ENCODE measurements at regions not wholly inside any gene's neighbourhood (a gene's known extent, or its start where the extent isn't known, plus 50 kb on each side); places are given as distances from the start of the nearest gene placed in this dataset.
A peak's percentile ranks its signal among the peaks of the same experiment; 100 is the strongest.

DNA sequence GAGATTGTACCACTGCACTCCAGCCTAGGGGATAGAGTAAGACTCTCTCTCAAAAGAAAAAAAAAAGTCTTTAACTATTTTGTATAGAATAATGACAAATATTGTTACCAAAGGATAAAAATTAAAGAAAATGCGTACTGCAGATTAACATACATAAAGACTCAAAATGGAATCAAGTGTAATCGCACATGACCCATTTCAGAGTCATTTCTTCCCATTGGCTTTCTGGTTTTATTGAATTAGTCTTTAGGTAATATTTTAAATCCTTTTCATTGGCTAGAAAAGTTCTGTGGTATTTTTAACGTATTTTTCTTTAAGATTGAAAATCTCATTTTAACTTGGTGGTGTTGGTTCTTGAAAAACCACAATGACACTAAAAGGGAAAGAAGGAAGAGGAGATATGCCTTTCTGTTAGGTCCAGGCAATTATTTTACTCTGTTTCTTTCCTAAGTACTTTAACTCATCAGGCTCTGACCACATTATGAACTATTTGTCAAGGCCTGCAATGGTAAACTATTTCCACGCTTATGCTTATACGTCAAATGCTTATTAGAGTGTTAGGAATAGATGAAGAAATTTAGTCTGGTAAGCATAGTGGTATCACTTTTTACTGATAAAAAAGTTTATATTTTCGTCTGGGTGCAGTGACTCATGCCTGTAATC is 52.3 kb downstream of the PLEKHG1 start:
- no peak for DNase-seq

DNA sequence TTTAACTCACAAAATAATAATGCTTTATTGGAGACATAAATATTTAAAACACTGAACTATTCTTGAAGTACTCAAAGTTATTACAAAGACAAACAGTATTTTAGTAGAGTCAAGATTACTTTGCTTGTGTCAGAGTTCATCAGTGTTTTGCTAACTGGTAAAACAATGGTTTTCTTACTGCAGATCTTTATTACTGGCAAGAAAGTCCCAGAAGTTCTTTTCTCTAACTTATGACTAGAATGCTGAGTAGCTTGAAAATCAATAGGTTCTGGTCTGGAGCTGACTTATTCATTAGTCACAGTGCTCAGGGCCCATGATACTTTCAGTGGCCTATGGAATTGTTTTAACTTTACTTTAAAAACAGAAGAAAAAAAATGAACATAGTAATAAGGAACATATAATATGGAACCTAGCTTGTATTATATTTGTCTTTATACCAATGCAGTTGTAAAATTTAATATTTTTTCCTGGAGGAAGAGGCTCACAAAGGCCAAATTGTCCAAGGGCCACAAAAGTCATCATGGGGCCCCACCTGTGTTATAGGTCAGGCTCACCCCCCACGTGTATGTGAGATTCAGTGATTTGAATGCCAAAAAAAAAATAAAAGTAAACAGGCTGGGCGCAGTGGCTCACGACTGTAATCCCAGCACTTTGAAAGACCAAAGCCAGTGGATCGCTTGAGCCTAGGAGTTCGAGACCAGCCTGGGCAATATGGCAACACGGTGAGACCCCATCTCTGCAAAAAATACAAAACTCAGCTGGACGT is 53.3 kb downstream of the PLEKHG1 start:
- no peak for DNase-seq

DNA sequence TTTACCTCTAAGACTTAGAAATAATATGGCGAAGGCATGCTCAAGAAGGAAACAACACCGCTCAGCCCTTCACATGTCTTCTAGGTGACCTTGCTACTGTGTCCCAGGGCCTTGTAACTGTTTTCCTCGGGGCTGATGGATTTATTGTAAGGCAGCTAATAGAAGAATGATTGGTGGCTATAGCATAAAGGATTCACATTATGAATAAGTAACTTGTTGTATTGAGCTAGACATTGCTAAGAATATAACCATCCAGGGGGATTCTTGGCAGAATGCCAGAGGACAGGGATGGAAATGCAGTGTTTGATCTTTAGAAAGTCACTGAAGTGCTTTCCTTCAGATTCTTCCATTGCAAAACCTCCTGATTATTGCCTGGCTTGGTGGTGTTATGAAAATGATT is 54.9 kb downstream of the PLEKHG1 start:
- DNase-seq: no peak

DNA sequence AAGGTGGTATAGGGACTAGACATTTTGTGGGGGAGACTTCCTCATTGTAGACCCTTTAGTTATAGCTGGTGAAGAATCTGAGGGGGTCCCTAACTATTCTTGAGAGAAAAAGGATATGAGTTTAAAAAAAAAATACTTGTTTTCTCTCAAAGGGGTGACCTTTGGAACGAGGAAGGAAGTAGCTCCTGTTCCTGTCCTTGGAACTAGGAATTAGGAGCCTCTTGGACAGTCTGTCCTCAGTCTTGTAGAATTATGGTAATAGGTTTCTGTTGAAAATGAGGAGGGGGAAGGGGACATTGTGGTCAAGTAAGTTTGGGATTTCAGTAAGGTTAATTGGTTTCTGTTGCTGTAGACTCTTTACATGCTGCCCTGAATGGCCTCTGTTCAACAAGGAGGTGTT is 56.5 kb downstream of the PLEKHG1 start:
- no peak for DNase-seq

DNA sequence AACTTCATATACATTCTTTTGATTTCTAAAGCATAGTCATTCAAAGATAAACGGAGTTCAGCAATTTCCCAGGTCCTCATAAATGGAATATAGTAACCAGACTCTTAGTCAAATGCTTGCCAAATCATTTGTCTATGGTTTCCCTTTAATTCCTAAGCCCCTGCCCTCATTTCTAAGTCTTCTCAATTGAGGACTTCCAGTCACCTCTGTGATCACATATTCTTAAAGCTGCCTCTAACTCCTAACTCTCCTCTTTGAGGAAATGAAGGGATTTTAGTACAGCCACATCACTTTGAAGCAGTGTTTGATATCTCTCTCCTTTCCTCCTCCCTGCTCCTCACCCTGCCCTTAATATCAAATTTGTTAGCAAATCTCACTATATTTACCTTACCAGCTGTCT is 58.7 kb downstream of the PLEKHG1 start:
- no peak for DNase-seq

DNA sequence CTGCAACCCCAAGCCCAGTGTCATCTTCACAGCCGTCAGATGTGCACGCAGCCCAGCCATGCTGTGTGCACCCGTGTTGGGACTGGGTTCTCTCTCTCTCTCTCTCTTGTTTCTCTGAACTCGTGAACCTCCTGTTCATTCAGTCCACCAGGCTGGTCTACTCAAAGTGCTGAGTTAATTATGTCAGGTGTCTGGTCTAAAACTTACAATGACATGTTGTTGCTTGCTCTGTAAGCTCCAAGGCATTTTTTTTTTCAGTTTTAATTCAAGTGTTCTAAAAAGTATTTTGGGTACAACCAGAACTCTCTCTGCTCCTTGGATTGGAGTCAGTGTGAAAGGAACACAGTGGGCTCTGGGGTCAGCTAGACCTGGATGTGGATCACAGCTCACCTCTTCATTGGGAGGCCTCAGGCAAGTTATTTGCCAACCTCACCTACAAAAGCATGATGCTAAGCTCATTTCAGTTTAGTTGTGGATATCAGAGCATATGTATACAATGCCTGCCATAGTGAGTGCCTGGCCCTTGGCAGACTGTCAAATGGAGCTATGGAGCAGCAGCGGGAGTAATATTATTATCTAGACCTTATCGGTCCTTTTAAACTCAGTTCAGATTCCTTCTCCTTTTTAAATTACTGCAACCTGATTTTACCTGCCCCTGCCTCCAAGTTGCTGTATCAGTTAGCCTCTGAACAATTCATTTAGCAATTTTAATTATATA is 59.5 kb downstream of the PLEKHG1 start:
- no peak for DNase-seq

DNA sequence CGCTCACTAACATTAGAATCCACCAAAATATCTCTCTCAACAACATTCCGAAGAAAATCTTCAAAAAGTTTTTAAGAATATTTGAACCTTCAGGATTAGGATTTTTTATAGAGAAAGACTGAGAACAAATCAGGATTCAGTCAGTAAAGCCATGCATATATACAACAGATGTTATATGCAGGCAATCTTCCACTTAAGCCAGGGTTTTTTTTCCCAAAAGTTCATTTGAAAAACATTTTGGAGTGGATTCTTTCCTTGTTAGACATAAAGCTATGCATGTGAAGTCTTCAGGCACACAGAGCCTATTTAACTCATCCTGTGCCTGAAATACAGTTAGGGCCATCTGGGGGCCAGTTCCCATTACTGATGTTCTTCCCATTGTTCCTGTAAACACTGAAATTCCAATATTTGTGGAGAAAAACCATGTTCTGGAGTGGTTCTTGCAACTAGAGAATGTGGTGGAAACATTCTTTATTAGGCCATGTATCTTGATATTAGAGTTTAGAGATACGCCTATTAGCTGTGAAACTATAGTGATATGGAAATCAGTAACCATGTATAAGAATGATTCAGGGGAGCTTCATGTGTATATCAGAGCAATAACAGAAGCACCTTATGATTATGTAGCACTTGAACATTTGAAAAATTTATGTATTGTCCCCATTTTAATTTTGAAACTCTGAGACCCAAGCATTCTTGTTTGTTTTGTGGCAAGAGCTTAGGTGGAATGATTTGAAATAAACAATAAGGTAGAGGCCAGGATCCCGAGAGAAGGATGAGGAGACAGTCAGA is 61.7 kb downstream of the PLEKHG1 start:
- no peak for DNase-seq

DNA sequence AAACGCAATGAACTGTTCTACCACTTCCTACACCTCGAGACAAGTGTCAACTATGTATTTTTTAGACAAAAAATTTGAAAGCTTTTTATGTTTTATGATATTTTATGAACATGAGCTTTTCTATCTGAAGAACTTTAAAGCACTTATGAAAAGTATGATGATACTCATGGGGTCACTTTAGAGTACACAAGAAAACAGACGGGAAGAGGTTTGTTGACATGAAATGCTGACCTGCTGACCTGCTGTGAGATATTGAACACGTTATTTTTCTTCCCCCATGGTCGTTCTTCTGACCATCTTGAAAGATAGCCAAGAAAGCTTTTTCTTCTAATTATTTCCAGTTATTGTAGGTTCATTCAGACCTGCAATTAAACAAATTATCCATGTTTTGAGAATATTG is 63.1 kb downstream of the PLEKHG1 start:
- no peak for DNase-seq

DNA sequence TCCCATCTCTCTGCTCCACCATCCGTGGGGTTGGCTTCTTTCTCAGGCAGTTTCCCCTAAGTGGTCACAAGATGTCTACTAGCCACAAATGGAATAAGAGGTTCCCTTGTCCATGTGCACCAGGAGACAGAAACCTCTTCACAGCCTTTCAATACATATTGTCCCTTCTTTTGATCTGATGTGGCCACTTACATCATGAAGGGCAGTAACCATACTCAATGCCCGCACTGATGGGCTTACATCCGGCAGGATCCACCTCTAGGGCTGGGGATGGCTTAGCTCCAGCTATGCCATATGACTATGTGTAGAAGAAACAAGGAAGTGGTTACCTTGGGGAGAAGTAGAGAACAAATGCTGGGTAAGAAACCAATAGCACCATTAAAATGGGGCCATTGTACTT is 64.4 kb downstream of the PLEKHG1 start:
- DNase-seq: no peak

DNA sequence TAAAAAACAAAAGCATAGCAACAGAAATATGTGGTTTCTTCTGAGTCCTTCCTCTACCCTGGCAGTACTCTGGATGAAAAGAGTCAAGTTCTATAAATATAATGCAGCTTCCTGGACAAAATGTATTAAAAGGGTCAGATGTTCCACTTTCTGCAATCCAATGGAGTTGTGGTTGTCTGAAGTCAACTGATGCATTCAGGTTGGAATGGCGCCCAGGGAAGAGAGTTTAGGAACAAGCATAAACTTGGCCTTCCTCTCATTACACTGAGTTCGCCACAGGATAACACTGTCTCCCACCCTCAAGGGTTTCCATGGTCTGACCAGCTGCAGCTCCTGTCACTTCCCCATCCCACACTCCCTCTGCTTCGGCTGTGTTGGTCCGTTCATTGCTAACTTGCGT is 66.4 kb downstream of the PLEKHG1 start:
- no peak for DNase-seq

DNA sequence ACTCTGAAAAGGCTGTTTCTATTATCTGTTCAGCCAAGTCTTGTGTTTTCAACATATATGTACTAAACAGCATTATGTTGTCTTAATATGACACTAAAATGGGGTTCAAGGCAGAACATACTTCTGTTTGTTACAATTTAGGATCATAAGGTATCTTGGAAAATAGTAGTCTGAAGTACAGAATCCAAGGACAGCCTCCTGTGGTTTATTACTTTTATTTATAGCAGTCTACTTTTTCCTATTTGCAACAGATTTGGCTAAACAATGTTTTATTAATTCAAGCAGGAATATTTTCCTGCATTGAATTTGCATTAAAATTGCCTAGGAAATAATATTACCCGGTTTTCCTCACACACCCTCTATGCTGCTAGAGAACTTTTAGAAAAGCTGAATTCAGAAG is 67.7 kb downstream of the PLEKHG1 start:
- no peak for DNase-seq

DNA sequence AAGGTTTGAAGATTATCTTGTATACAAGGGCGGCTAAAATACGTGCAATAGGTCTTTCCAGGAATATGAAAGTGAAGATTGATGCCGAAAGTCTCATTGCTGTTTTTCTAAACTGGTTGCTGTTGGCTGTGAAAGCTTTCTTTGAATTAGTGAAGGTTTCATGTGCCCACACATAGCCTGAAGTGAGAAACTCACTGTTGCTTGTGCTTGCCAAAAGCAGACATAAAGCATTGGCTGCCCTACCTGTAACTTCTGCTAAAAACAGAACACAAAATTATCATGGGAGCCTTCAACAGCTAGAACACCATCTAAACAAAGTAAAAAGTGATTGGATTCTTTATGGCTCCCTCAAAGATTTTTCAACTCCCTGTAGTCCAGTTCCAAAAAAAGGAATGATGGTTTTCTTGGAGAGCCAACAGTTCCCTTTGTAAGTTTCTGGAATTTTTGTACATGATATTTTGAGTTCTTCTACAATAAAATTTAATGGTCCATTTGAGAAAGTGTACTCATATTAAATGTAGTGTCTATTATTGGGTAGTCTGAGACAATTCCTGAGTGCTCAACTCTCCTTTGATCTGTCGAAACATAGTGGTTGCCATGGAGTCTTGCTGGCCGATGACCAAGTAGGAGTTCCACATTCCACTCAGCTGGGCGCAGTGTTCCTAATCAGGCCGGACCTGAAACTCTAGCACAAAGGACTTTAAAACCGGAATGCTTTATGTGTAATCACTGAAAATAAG is 68.5 kb downstream of the PLEKHG1 start:
- DNase-seq: no peak

DNA sequence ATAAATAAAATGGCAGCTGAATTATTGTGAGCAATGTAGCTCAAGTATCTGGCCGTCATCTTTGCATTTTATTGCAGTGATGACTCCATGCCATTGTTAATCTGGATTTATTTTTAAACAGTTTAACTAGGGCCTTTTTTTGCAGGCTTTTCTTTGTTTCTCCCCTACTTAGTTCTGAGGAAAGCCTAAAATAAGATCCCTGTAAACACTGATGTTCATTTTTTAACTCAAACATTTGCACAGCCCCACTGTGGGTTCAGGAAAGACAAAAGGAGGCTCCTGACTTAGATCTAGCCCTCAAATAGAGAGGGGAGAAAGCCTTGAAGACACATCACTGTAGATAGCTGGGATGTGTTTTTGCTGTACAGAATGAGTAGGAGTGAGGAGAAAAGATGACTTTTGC is 69.2 kb downstream of the PLEKHG1 start:
- DNase-seq: no peak

DNA sequence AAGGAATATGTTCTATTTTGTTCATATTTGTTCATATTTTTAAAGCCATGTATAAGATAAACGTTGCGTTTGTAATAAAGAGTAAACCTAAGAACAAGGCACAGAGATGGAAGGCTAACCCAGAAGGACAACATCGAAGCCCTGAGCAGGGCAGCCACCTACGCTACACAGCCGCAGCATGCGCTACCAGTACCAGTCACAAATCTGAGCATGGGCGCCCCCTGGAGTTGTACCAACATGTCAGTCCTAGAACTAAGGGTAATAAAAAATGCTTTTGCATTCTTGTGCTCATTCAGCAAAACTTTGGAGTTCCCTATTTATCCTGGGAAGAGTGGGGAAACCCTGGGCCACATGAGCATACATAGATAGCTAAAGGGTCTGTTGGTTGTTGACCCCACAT is 70.6 kb downstream of the PLEKHG1 start:
- DNase-seq: no peak

DNA sequence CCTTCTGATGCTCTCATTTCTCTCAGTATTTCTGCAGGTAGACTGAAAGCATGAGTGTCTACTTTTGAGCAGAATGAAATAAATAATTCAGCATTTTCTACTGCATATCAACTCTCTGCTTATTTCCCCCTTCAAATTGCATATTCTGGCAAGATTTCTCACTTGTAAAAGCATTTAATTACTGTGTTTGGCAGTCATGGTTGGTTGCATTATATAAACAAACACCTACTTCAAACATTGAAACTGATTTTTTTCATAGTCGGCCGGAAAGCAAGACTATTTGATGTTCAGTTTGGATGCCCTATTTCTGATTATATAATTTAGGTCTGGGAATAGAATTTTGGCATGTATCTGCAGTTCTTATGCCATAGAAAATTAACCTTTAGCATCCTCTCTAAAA is 73.1 kb downstream of the PLEKHG1 start:
- DNase-seq: no peak

DNA sequence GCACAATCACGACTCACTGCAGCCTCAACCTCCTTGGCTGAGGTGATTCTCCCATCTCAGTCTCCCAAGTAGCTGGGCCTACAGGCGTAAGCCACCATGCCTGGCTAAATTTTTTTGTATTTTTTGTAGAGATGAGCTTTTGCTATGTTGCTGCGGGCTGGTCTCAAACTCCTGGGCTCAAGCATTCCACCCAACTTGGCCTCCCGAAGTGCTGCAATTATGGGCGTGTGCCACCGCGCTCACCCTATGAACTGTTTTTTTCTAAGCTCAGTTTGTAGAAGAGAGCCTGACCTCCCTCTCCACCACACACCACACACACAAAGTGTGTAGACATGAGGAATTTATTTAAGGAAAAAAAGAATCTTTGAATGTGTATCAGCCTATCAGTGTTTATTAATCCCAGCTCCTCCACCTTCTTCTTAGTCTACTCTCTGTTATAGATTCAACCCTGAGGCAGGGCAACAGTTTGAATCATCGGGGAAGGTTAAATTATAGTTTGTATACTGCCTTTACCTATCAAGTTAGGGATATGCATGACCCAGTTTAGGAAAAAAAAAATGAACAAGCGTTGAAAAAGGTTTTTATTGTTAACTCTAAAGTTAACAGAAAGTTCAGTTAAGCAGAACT is 74.1 kb downstream of the PLEKHG1 start:
- DNase-seq: no peak

DNA sequence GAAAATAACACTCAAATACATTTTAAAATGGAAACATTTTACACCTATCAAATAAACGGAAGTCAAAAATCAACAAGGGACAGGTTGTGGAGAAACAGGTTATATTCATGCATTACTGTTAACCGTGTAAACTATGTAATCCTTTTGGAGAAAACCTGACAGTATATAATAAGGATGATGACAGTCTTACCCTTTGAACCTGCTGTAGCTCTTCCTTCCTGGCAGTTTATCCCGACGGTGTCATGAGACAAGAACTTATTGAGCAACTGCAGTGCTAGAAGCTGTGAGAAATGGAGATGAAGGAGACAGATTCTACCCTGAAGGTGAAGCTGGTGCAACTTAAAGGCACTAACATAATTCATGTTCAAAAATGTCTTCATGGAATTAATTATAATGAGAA is 76.7 kb downstream of the PLEKHG1 start:
- no peak for DNase-seq

DNA sequence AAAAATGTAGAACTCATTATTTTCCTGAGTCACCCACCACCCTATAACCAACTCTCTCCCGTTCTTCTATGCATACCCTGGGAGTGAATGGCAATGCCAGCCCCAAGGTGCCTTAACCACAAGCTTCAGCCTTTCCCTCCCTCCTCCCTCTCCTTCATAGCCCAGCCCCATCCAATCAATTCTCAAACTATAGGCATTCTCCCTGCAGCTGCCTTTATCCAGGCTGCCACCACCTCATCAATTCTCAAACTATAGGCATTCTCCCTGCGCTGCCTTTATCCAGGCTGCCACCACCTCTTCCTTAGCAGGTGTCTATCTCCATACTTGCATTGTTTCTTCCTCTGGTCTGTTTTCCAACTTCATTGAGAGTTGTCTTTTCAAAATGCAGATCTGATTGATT is 77.1 kb downstream of the PLEKHG1 start:
- no peak for DNase-seq

DNA sequence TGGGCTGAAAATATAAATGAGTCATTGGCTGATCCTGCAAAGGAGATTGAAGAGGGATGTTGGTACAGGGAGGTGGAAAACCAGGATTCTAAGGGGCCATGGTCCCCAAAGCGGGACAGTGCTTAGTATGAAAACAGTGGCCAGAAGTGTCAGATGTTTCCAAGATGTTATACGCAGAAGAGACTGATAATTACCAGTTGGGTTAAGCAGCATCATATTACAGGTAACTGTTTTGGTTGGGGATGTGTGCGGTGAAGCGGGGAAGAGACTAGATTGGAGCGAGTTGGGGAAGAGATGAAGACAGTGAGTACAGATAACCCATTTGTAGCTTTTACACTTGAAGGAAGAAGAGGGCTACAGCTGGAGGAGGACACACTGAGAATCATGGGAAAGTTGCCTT is 80.8 kb downstream of the PLEKHG1 start:
- DNase-seq: no peak

DNA sequence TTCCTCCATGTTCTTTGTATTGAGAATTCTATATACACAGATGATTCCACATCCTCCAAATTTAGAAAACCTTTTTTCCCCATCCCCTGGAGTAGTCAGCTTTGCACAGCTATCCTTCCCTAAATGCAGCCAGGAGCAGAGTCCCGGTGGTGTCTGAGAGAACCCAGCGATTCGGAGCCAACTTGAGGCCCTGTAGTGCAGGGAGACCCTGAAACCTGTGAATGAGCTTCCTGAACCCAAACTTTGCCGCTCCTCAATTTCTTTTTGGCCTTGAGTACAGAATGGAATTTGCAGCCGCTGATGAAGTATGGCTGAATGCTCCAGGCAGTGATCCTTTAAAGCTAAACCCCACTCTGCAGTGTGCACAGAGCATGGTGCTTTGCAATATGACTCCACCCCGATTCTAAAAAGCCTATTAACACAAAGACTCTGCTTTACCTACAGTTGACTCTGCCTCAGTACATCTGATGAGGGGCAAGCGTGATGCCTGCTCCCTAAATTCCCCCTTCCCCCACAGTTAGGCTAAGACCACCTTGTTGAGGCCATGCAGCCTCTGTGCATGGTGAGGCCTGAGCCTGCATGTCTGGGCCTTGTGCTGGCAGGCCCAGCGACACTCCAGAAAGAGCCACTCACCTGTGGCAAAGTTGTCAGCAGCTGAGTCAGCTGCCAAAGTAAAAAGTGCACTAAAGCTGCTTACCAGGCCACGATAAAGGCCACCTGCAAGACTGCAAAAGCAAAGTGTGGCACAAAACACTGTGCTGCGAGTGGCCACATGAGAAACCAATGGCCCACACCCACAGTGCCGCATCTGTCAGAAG is 82.1 kb downstream of the PLEKHG1 start:
- no peak for DNase-seq

DNA sequence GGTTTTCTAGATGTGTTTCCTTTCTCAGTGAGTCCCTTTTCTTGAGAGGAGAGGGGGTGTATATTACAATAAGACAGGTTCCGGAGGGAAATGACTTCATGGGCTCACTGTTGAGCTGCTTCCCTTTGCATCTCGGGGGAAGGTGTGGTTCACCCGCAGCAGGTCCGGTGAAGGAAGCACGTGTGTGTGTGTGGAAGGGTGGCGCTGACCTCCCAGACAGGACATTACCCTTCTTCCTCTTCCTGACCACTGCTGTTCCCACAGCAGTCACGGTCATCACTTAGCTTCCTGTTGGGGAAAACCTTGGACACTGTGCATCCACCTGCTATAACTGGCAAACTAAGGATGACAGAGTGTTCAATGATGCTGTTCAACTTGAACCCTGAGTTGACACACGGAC is 83.6 kb downstream of the PLEKHG1 start:
- peak; percentile 1 for DNase-seq
